ENCODE measurements at regions not wholly inside any gene's neighbourhood (a gene's known extent, or its start where the extent isn't known, plus 50 kb on each side); places are given as distances from the start of the nearest gene placed in this dataset.

DNA sequence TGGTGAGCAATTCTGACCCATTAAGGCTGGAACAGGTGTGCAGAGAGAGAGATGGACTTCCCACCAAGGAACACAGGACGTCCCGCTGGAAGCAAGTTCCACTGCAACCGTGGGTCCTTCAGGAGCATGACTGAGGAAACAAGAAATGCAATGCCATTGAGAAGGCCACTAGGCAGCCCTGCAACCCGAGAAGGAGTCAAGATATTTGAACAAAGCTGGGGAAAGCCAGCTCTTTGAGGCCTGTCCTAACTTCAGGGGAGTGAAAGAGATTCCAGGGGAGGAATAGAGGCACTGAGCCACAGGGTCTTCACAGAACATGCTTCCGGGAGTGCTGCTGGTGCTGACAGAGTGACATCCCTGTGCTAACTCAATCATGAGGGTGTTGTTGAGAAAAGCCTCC lies 153.8 kb upstream of the ZNF236 start:
- no peak overlapping the region for H3K27ac ChIP-seq (ENCODE audit: low read length)
- no peaks in the 10 kb centered on the region for H3K9me3 ChIP-seq (ENCODE audit: control insufficient read depth, insufficient read depth, low read depth, low read length)
- CTCF ChIA-PET, result no interaction called here
- TF ChIP-seq SIN3A (IDR thresholded peaks at IDR 0.05; ENCODE audit: borderline replicate concordance, insufficient read depth, low read depth, low read length), result no peak
- no peak for TF ChIP-seq POLR2AphosphoS5 (IDR thresholded peaks at IDR 0.05; ENCODE audit: low read depth, low read length)
- TF ChIP-seq, protein P1, sequence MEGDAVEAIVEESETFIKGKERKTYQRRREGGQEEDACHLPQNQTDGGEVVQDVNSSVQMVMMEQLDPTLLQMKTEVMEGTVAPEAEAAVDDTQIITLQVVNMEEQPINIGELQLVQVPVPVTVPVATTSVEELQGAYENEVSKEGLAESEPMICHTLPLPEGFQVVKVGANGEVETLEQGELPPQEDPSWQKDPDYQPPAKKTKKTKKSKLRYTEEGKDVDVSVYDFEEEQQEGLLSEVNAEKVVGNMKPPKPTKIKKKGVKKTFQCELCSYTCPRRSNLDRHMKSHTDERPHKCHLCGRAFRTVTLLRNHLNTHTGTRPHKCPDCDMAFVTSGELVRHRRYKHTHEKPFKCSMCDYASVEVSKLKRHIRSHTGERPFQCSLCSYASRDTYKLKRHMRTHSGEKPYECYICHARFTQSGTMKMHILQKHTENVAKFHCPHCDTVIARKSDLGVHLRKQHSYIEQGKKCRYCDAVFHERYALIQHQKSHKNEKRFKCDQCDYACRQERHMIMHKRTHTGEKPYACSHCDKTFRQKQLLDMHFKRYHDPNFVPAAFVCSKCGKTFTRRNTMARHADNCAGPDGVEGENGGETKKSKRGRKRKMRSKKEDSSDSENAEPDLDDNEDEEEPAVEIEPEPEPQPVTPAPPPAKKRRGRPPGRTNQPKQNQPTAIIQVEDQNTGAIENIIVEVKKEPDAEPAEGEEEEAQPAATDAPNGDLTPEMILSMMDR (IDR thresholded peaks at IDR 0.05), result no peak
- TF ChIP-seq, protein P2, sequence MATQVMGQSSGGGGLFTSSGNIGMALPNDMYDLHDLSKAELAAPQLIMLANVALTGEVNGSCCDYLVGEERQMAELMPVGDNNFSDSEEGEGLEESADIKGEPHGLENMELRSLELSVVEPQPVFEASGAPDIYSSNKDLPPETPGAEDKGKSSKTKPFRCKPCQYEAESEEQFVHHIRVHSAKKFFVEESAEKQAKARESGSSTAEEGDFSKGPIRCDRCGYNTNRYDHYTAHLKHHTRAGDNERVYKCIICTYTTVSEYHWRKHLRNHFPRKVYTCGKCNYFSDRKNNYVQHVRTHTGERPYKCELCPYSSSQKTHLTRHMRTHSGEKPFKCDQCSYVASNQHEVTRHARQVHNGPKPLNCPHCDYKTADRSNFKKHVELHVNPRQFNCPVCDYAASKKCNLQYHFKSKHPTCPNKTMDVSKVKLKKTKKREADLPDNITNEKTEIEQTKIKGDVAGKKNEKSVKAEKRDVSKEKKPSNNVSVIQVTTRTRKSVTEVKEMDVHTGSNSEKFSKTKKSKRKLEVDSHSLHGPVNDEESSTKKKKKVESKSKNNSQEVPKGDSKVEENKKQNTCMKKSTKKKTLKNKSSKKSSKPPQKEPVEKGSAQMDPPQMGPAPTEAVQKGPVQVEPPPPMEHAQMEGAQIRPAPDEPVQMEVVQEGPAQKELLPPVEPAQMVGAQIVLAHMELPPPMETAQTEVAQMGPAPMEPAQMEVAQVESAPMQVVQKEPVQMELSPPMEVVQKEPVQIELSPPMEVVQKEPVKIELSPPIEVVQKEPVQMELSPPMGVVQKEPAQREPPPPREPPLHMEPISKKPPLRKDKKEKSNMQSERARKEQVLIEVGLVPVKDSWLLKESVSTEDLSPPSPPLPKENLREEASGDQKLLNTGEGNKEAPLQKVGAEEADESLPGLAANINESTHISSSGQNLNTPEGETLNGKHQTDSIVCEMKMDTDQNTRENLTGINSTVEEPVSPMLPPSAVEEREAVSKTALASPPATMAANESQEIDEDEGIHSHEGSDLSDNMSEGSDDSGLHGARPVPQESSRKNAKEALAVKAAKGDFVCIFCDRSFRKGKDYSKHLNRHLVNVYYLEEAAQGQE (IDR thresholded peaks at IDR 0.05; ENCODE audit: insufficient read depth in 1 of 2, low read depth in 2 of 2, low read length in 1 of 2), result no peak
- no peak for TF ChIP-seq TCF7L2 (IDR thresholded peaks at IDR 0.05; ENCODE audit: low read depth, low read length)
- intact Hi-C loops (cut with micrococcal nuclease; ENCODE audit: unreplicated experiment), result no loop called here
- POLR2A ChIA-PET, result no interaction called here
- DNase-seq (ENCODE audit: low read depth, low spot score) (no peak), ATAC-seq (no peak)
- H3K4me1 ChIP-seq (ENCODE audit: control insufficient read depth, insufficient read depth, low read length), result no peaks in the 10 kb centered on the region
- H3K4me3 ChIP-seq (ENCODE audit: low read depth in 2 of 2, low read length in 2 of 2), result no peak overlapping the region
- BruUV-seq (replicated peaks), result no TSS peak
- peaks cover 3% of the 10 kb centered on the region; the same call in 1 of the 2 replicates for H3K27me3 ChIP-seq (ENCODE audit: control insufficient read depth, insufficient read depth, low read length)
- in situ Hi-C loops (cut with HindIII; ENCODE audit: low pct_unique_long_range_greater_than_20kb, low sequenced_read_pairs), result no loop called here
- no peaks in the 10 kb centered on the region for H3K36me3 ChIP-seq (ENCODE audit: control insufficient read depth, insufficient read depth, low read length)

DNA sequence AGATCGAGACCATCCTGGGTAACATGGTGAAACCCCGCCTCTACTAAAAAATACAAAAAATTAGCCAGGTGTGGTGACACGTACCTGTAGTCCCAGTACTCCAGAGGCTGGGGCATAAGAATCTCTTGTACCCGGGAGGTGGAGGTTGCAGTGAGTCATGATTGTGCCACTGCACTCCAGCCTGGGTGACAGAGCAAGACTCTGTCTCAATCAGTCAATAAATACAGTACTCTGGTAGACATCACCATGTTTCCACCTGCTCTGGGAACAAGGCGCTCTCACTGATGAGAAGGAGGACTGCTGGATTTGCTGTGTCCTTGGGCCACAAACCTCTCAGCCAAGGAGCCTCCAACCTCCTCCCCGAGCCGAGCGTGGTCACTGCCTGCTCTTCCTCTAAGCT lies 154.2 kb upstream of the ZNF236 start:
- POLR2A ChIA-PET, result no interaction called here
- ATAC-seq (no peak), DNase-seq (ENCODE audit: low read depth, low spot score) (no peak)
- TF ChIP-seq, protein P1 (IDR thresholded peaks at IDR 0.05), result no peak
- TF ChIP-seq, protein P2 (IDR thresholded peaks at IDR 0.05; ENCODE audit: insufficient read depth in 1 of 2, low read depth in 2 of 2, low read length in 1 of 2), result no peak
- TF ChIP-seq SIN3A (IDR thresholded peaks at IDR 0.05; ENCODE audit: borderline replicate concordance, insufficient read depth, low read depth, low read length), result no peak
- TF ChIP-seq POLR2AphosphoS5 (IDR thresholded peaks at IDR 0.05; ENCODE audit: low read depth, low read length), result no peak
- no peak for TF ChIP-seq TCF7L2 (IDR thresholded peaks at IDR 0.05; ENCODE audit: low read depth, low read length)
- intact Hi-C loops (cut with micrococcal nuclease; ENCODE audit: unreplicated experiment) (no loop called here), in situ Hi-C loops (cut with HindIII; ENCODE audit: low pct_unique_long_range_greater_than_20kb, low sequenced_read_pairs) (no loop called here)
- peaks cover 3% of the 10 kb centered on the region; the same call in 1 of the 2 replicates for H3K27me3 ChIP-seq (ENCODE audit: control insufficient read depth, insufficient read depth, low read length)
- H3K4me1 ChIP-seq (ENCODE audit: control insufficient read depth, insufficient read depth, low read length), result no peaks in the 10 kb centered on the region
- BruUV-seq (replicated peaks), result no TSS peak
- no peak overlapping the region for H3K27ac ChIP-seq (ENCODE audit: low read length)
- H3K9me3 ChIP-seq (ENCODE audit: control insufficient read depth, insufficient read depth, low read depth, low read length), result no peaks in the 10 kb centered on the region
- CTCF ChIA-PET, result no interaction called here
- no peak overlapping the region for H3K4me3 ChIP-seq (ENCODE audit: low read depth in 2 of 2, low read length in 2 of 2)
- no peaks in the 10 kb centered on the region for H3K36me3 ChIP-seq (ENCODE audit: control insufficient read depth, insufficient read depth, low read length)
